Ammon's horn (tissue), 1 donor: ENCODE measurements at regions not wholly inside any gene's neighbourhood (a gene's known extent, or its start where the extent isn't known, plus 50 kb on each side); places are given as distances from the start of the nearest gene placed in this dataset.
A peak's percentile ranks its signal among the peaks of the same experiment; 100 is the strongest.

Experiments used
- DNase-seq: peaks from one replicate; pipeline ENCODE4 v3.0.0-alpha.2; 2016; ENCODE audit warnings: low spot score

DNA sequence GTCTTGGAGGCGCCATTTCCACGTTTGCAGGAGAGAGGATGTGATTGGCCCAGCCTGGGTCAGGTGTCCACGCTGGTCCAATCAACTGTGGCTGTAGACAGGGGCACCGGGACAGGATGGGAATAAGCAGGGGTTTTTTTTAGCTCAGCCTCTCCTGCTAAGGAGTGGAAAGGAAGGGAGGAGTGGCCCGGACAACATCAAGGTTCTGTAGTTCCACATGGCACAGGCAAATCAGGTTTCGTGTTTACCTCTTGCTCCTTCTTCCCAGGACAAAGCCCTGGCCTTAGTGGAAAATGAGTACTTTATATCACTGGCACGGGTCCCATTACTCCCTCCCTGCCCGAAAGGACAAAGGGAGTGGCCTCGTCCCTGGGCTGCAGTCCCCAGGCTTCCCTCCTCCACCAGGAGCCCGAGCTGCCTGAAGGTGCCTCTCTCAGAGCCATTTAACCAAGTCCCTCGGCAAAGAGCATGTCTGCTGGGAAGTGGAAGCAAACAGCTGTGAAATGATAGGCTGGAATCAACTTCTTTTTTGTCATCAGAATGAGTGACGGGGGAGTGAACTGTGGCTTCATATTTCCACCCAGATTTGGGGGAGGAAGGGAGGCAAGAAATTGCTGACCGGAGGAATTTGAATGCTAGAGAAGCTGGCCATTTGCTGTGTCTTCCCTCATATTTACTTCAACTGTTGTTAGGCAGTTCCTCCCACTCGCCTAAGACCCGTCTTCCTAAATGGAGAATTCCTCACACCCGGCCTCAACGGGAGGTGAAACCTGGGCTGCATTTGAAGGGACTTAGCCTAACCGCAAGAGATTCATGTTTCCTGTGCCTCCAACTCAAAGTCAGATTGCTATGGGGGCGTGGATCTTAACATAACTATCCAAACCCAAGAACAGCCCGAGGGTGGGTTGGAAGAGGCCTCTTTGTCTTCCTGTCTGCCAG lies 84.9 kb upstream of the SLC44A3 start:
- no peak for DNase-seq

DNA sequence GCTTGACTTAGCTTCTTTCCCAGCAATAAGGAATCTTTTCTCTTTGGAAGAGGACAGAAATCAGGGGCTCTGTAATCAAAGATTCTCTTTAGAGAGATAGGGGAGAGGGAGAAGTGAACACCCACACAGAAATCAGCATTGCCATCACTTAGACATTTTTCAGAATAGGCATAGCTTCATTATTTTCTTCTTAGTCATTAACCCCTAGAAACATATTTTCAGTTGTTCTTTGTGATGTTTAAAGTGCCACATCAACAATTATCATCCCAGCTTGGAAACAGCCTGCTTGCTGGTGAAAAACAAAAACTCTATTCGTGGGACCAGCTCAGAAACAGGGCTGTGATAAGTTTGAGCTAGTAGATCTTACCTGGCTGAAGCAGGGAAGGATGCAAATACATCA lies 88.3 kb upstream of the SLC44A3 start:
- no peak for DNase-seq

DNA sequence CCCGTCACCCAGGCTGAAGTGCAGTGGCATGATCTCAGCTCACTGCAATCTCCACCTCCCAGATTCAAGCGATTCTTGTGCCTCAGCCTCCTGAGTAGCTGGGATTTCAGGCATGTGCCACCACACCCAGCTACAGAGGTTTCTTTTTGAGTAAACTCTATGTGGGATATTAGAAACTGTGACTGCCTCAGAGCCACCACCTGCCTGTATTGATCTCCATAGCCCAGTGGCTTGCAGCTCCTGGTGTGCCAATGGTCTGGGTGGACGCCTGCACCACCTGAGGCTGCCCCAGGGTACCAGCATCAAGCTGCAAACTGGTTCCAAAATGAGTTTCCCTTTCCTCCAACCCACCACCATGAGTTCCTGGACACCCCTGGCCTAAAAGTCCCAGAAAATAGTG lies 89.7 kb upstream of the SLC44A3 start:
- no peak for DNase-seq

DNA sequence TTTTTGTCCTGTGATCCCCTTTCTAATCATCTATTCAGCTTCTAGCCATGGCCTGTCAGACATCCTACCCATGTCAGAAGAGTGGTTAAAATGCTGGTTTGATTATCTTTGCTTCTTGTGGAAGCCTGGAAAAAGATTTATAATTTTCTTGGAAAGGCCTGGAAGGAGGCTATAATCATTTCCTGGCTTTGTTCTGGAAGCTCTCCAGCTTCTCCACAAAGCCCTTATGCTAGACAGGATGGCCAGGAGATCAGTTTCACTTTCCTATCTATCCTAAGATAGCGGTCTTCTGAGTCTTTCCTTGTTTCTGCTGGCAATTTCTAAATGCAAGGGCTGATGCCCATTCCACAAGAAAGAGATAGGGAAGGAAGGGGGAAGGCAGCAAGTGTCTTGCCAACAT lies 90.9 kb upstream of the SLC44A3 start:
- DNase-seq: no peak

DNA sequence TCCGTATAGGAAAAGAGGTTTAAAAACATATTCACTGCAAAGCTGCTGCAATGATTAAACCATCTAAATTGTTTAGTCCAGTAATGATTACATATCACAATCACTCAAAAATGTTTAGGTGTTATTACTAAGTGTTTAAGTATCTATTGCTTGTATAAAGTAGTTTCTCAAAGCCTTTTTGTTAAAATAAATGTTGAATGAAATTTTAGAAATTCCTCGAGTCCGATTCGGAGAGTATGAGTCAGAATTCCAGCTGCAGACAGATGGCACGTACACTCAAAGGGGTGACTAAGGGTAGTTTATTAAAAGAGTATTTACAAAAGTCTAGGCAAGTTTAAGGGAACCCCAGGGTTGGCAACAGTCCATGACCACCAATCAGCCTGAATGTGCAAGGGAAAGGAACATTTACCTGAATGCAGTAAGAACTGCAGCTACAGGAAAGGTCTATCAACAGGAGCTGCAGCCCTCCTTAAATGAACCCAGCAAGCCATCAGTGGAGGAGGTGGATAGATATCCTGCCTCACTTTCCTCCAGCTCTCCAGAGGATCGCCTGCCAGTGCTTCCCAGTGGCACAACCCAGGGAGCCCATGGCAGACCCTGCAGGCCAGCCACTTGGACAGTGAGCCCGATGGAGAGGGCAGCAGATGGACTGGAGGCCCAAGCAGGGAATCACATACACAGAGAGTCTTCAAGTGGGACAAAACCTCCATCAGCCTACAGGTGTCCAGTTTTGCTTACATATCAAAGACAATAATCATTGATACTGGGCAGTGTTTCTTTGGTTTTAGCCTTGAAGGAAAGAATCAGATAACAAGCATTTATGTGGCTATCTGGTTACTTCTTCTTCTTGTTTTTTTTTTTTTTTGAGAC lies 92.1 kb upstream of the SLC44A3 start:
- DNase-seq: no peak

DNA sequence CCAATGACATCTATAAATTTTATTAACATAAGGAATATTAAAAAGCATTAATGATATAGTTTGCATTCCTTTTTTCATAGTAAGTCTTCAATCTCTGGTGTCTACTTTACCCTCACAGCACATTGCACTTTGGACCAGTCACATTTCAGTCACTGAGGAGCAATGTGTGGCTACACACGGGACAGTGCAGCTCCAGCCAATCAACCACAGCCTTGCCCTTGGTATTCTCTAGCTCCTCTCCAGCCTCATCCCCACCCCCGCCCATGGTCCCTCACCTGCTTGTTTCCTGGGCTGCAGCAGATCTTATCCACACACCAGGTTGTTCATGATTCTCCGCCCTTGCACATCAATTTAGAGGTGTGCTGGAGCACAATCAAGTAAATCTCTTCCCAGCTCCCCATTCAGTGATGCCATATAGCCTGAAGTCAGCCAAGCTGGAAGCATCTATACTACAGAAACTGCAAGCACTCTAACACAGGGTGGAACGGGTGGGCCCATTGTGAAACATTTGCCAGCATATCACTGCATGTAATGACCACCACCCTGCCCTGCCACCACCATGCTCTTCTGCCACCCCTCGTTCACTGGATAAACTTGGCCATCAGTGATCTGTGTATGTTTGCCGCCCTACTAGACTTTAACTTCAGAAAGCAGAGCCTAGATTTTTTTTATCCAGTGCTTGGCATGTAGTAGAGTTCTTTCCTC lies 93.0 kb upstream of the SLC44A3 start:
- no peak for DNase-seq

DNA sequence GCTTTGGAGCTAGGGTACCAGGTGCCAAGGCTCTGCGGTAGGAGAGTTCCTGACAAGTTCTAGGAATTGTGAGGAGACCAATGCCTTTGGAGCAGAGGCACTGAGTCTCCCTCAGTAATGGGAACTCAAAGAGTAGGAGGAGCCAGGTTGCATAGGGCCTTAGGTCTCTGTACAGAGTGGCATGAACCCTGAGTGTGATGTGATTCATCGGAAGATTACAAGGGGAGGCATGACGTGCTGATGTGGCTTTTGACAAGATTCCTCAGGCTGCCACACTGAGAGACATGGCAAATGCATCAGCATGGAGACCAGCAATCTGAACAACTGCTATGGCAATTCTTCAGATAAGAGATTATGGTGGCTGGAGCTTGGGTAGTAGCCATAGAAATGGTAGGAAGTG lies 94.6 kb upstream of the SLC44A3 start:
- no peak for DNase-seq

DNA sequence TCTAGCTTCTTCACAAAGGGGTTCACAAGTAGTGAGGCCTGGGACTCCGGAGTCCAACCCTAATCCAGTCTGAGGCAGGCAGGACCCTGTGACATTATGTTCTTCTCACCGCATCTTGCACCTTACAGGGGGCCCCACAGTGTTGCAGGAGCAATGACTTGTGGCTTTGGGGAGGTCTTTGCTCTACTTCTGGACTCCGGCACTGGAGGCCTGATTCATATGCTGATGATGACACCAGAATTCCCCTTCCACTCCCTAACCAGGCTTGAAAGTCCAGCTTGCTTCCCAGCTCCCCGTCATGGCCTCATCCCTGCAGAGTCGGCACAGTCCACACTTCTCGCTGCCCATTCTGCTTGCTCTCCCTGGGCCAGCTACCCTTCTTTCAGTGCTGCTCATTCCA lies 96.3 kb upstream of the SLC44A3 start:
- DNase-seq: no peak

DNA sequence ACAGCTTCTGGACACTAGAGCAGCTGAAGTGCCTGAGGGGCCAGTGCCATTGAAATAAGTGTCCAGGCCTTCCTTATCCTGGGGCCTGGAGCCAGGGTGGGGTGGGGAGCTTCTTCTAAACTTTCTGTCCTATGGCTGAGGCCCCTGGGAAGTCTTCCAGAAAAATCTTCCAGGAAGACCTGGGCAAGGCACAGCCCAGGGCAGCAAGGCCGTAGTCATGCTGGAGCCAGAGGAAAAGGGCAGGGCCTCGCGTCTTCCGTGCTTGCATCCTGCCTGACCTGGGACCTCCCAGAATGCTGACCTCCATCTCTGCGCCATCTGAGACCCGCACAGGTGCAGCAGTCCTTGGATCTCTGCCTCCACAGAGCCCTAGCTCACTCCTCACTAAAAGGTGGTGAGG lies 96.7 kb upstream of the SLC44A3 start:
- no peak for DNase-seq

DNA sequence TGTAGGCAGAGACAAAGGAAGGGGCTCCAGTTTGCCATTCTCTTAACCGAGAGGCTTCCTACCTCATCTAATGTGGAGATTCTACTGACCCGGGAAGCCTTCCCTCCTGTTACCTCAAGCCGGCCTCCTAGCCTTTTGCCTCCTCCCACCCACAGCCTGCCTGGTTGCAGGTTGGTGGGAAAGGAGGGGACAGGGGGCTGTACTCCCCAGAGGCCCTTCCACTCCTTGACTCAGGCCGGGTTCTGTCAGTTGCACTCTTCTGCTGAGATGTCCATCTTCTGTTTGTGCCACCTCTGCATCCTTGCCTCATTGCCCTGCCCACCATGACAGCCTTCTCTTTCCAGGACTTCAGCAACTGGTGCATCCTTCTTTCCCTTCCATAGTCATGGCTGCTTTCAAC lies 98.0 kb upstream of the SLC44A3 start:
- DNase-seq: no peak

DNA sequence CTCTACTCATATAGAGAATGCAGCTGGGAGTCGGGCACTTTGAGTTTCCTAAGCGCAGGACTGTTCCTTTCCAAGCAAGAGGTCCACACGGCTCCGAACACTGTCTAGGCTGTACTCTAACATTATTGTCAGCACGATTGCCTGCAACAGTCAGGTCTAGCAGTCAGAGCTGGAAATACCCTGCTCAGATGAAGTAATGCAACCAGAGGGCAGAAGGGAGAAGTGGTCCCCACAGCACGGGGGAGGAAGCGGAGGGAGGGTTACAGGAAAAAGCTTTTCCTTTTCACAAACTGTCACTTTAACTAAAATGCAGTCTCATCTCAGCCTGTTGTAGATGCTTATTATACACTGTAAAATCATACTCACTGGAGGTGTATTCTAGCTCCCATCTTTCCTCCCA lies 98.9 kb upstream of the SLC44A3 start:
- DNase-seq: peak; percentile 30

DNA sequence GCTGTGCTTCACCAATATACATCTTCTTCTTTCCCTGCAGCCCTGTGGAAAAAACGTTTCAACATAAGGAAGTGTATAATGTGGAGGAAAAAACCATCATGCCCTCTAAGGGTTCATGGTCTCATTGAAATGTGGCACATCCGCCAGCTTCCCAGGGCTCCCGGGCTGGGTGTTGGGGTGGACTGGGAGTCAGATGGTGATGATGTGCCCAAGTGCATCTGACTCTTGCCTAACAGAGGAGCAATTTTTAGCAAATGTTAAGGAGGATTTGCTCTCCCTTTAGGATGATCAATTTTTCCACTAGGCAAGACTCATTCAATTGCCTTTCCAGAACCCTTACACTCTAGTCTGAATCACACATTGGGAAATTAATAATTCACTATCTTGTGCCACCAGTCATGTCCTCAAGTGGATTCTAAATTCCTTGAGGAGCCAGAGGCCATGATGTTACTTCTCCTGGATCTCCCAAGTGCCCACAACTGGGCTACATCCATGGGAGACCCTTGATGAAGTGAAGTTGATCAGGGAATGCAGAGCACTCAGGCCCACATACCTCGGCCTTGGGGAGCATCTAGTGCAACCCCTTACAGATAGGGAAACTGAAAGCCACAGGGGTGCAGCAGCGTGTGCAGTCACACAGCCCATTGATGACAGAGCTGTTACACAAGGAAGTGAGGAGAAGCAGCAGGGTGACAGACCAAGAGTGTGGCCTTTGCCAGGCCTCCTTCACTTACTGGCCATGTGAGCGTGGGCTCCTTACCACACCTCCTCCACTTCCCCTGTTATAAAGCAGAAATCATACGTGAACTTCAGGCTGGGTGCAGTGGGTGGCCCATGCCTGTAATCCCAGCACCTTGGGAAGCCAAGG lies 100.0 kb upstream of the SLC44A3 start:
- DNase-seq: peak; percentile 39

DNA sequence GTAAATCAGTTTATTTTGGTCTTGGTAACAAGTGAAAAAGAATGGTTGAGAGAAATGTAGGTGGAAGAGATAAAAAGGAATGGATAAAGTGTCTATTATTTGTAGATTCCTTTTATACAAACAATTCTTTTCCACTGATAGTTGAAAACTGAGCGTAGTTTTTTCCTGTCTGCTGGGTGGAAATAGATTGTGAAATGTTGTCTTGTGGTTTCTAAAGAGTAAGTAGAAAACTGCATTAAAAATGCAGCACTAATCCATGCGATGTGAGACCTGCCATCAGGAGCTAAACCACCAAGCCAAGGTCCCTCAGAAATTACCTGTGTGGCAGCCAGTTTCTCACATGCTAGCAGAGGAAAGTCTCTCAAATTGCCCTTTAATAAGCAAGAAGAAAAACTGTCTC lies 103.2 kb upstream of the SLC44A3 start:
- no peak for DNase-seq

DNA sequence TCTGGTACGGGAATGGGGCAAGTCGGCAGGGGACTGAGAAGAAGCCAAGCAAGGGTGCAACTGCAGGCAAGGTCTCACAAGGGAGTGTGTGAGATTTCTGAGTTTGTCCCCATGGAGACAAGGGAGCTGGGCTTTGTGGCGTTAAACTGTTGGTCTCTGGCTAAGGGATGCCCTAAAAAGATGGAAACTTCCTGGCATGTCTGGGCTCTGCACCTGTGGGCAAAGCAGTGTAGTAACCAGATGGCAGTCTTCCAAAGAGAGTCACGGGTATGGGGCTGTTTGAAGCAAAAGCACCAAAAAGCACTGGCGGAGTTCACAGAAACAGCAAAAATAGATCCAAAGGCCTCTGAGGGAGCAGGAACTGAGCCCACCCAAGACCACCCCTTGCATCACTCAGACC lies 104.8 kb upstream of the SLC44A3 start:
- no peak for DNase-seq

DNA sequence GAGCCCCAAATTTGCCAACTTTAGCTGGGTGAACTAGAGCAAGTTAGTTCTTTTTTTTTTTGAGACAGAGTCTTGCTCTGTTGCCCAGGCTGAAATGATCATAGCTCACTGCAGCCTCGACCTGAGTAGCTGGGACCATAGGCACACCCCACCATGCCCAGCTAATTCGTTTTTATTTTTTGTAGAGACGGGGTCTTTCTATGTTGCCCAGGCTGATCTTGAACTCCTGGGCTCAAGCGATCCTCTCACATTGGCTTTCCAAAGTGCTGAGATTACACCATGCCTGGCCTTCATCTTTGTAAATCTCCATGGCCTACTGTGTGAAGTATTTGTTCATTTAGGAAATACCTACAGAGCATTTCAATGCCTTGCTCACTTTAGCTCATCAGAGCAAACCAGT lies 105.6 kb upstream of the SLC44A3 start:
- DNase-seq: no peak

DNA sequence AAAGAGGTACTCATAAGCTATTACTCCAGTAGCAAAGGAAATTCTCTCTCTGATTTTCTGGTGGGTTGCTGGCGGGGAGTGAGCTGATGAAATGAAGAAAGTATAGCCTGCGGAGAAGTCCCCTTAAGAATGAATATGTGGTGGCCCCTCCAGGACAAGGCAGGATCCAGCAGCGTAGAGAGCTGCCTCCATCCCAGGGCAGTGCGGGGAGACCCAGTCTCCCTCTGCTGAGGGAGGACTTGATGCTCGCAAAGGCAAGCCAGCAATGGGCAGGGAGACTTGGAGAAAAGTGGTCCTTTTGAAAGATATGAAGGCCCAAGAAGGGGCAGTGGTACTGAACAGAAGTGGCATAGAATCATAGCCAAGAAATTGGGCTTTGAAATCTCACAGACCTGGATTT lies 106.0 kb upstream of the SLC44A3 start:
- no peak for DNase-seq

DNA sequence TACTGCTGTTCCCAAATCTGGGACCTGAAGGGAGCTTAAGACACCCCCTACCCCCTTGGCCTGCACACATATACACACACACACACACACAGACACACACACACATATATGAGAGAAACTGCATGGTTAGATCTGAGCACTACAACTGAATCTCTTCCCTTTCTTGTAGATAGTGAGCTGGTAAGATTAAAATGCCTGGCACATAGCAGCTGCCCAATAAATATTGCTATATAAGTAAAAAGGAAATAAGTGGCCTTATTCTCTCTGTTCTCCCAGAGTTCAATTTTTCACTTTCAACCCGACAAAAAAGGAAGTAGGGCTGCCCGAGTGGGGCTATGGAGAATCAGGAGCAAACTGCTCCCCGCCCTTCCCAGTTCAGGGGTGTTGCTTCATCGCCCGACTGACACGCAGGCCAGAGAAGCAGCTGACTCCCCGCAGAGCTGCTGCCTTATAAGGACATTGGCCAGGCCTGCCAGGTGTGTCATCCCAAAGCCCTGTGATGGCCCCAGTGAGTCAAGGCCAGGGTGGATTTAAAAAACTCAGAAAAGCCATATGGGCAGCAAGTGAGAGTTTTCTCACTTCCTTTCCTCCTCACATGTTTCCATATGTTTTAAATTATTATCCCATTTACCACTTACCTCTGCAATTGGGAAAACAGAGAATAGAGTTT lies 106.5 kb upstream of the SLC44A3 start:
- DNase-seq: peak; percentile 70

DNA sequence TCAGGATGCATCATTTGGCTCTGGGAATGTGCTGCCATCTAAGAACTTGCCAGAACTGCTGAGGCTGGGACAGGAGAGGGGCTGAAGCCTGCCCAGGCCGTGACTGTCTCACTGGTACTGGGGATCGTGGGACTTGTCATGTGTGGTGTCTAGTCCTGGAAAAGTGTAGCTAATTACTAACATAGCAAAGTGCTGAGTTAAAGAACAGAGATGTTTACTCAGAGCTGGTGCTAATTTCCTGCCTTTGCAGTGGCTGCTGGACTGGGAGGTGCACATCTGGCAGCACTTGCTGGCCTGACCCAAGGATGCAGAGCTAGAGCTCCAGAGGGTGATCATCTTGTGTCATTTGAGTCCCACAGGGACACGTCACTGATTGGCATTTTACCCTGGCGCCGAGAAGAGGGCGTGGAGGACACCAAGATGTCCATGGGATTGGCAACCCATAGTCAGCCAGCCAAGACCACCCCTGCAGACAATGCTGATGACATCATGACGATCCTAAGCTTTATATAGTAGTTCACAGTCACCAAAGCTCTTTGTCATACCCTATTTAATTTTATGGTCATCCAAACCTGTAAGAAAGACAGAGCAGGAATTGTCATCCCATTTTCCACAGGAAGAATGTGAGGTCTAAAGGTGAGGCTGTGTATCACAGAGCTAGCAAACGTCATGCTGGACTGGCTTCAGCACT lies 110.1 kb upstream of the SLC44A3 start:
- DNase-seq: no peak

DNA sequence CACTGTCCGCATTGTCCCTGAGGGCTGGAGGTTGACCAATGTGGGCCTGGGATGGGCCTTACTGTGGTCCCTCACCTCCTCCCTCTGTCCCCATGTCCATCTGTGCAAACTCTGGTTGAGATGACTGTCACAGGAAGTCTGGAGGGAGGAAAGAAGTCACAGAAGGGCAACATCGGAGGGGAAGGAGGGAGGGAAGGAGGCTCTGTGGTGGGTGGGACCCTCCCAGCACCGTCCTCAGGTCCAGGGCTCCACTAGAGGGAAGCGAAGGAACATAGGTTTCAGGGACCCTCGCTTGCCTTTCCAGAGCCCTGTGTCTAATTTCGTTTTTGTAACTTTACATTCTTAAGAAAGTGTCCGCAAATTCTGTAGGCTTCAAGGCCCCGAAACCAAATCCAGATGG lies 111.3 kb upstream of the SLC44A3 start:
- DNase-seq: no peak

DNA sequence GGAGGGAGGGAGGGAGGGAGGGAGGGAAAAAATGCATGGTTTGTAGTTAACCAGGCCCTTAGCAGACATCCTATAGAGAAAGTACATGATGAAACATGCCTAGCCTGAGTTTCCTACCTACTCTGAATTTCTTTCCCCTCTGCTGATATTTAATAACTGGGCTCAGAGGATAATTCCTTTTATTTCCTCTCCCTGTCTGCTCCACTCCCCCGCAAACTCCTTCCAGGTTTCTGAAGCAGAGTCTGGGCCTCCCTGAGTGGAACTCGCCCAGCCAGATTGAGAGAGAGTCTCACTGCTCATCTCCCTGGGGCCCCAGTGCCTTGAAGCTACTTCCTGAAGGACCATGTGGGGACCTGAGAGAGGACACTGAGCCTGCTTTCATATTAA lies 111.9 kb upstream of the SLC44A3 start:
- DNase-seq: no peak
